HepG2 (cell line): ENCODE measurements at regions not wholly inside any gene's neighbourhood (a gene's known extent, or its start where the extent isn't known, plus 50 kb on each side); places are given as distances from the start of the nearest gene placed in this dataset.

Experiments used
- ATAC-seq: fragments of 200-7000 bp; cut with Tn5 transposase; 3 replicates; pipeline ENCODE4 v1.9.1; 2020; ENCODE audit warnings: mild to moderate bottlenecking, moderate library complexity
- BruUV-seq: library from RNA; stranded (reverse); fragments of 400-500 nt; replicated peaks from 2 replicates; lab custom pipeline; 2021; lab: Mats Ljungman, UMichigan
- CTCF ChIA-PET: fragments of 300-600 bp; formaldehyde crosslinking; extraction: SDS; loops from one replicate; lab custom pipeline; 2021; ENCODE audit warnings: low total read pairs, inconsistent platforms, low intra/inter-chr PET ratio; lab: Yijun Ruan, JAX
- POLR2A ChIA-PET: fragments of 350-600 bp; sonication (Branson Sonifier 250); formaldehyde crosslinking; loops from one replicate; lab custom pipeline; 2020; ENCODE audit warnings: antibody characterized with exemption, inconsistent platforms; lab: Yijun Ruan, JAX
- DNase-seq: peaks from one replicate; pipeline ENCODE4 v3.0.0-alpha.2; 2015; ENCODE audit warnings: low spot score
- FAIRE-seq: peaks from 3 replicates; lab custom pipeline; 2011; peaks lifted over from hg19 to GRCh38; lab: Jason Lieb, UNC
- H2AFZ ChIP-seq: one replicate; pipeline ENCODE4 v1.6.1; 2011; ENCODE audit warnings: low read length, inconsistent platforms
- H3K27ac ChIP-seq: fragments of 300-600 bp; 3 replicates; pipeline ENCODE4 v1.8.0; 2011; ENCODE audit warnings: mixed run types, mild to moderate bottlenecking, mixed read lengths, low read length, inconsistent platforms; ENCODE audit not compliant: insufficient read depth; ENCODE audit errors: extremely low read length
- H3K27me3 ChIP-seq, 2 experiments: fragments of 200-600 bp in 1 of 2; 2 replicates in 1 of 2; 3 replicates in 1 of 2; pipeline versions ENCODE4 v1.6.0 to v1.8.0; 2011; ENCODE audit warnings: low read length in 2 of 2, mild to moderate bottlenecking in 2 of 2, moderate library complexity in 2 of 2, inconsistent platforms in 1 of 2; ENCODE audit not compliant: insufficient read depth in 2 of 2, control insufficient read depth in 1 of 2
- H3K36me3 ChIP-seq, 2 experiments: fragments of 200-600 bp in 1 of 2; replicated peaks in 1 of 2; 2 replicates in 1 of 2; 3 replicates in 1 of 2; pipeline versions ENCODE4 v1.5.1 to v1.8.0; 2011; ENCODE audit warnings: low read length in 2 of 2, inconsistent platforms in 1 of 2; ENCODE audit not compliant: insufficient read depth in 2 of 2, control insufficient read depth in 1 of 2
- H3K4me1 ChIP-seq: 2 replicates; pipeline ENCODE4 v1.5.1; 2012; ENCODE audit warnings: low read length, inconsistent platforms; ENCODE audit not compliant: insufficient read depth
- H3K4me2 ChIP-seq: 2 replicates; pipeline ENCODE4 v1.6.0; 2011; ENCODE audit warnings: low read depth, low read length, inconsistent platforms
- H3K4me3 ChIP-seq, 3 experiments: fragments of 200-600 bp in 1 of 3; sonication (generic), shearing (Covaris generic) in 1 of 3; replicated peaks in 1 of 3; 2 replicates each; pipeline ENCODE4 v1.5.1; 2011 to 2016; ENCODE audit warnings: low read length in 3 of 3, inconsistent platforms in 2 of 3, low read depth in 2 of 3, mild to moderate bottlenecking in 2 of 3, control low read depth in 1 of 3, mixed read lengths in 1 of 3; ENCODE audit not compliant: insufficient read depth in 1 of 3
- H3K79me2 ChIP-seq: one replicate; pipeline ENCODE4 v1.6.1; 2011; ENCODE audit warnings: low read length, inconsistent platforms; ENCODE audit not compliant: insufficient read depth
- H3K9ac ChIP-seq: 2 replicates; pipeline ENCODE4 v1.6.0; 2011; ENCODE audit warnings: mild to moderate bottlenecking, low read depth, low read length, inconsistent platforms; ENCODE audit not compliant: insufficient read depth
- H3K9me3 ChIP-seq: 2 replicates; pipeline ENCODE4 v1.5.1; 2012; ENCODE audit warnings: mild to moderate bottlenecking, low read length
- H4K20me1 ChIP-seq: 2 replicates; pipeline ENCODE4 v1.6.0; 2011; ENCODE audit warnings: inconsistent platforms, mild to moderate bottlenecking, low read length, moderate library complexity; ENCODE audit not compliant: insufficient read depth
- DDIT3 ChIP-seq: sonication (generic); formaldehyde crosslinking; IDR thresholded peaks from 2 replicates; pipeline ENCODE4 v1.4.0; 2020; ENCODE audit warnings: mild to moderate bottlenecking, missing genetic modification reagents
- MAFF ChIP-seq: IDR thresholded peaks from 2 replicates; pipeline ENCODE4 v1.6.1; 2011; ENCODE audit warnings: low read depth, low read length, improper control_type of control experiment
- MAFK ChIP-seq, 2 experiments: IDR thresholded peaks in 1 of 2; conservative IDR thresholded peaks in 1 of 2; 2 replicates each; pipeline ENCODE4 v1.6.1; 2011; ENCODE audit warnings: improper control_type of control experiment in 2 of 2, low read length in 2 of 2
- TBX3 ChIP-seq: fragments of 450-650 bp; IDR thresholded peaks from 2 replicates; pipeline ENCODE4 v1.6.1; 2017; ENCODE audit warnings: antibody characterized with exemption, mild to moderate bottlenecking, inconsistent platforms, borderline replicate concordance
- ZNF234 ChIP-seq: sonication (generic); formaldehyde crosslinking; conservative IDR thresholded peaks from 2 replicates; pipeline ENCODE4 v1.5.1; 2020; ENCODE audit warnings: mild to moderate bottlenecking, missing genetic modification reagents
- WGBS: methylation state at CpG from one replicate; pipeline ENCODE4 v1.1.6; 2017; ENCODE audit warnings: low lambda C conversion rate; 5-methylcytosine and 5-hydroxymethylcytosine counted together
- in situ Hi-C: cut with HindIII; loops from 2 replicates; pipeline ENCODE4 v1.10.0; 2017; ENCODE audit warnings: low pct_unique_long_range_greater_than_20kb; ENCODE audit not compliant: extremely low pct_ligation_motif_present
- intact Hi-C: fragments of 100-400 bp; cut with micrococcal nuclease; formaldehyde crosslinking; loops from one replicate; pipeline ENCODE4 v1.10.0; 2022; ENCODE audit not compliant: unreplicated experiment

GRCh38 chr1:88519156-88519555 is 164.9 kb upstream of the PKN2 start:
- FAIRE-seq = no peak
- no peaks in the 10 kb centered on the region for H3K79me2 ChIP-seq

GRCh38 chr1:88523854-88524528 is 160.1 kb upstream of the PKN2 start:
- Histone ChIP-seq H3K27ac (no peak overlapping the region), H3K36me3 (no peaks in the 10 kb centered on the region), H3K9me3 (no peaks in the 10 kb centered on the region), H3K4me3 (no peak overlapping the region), H3K9ac (no peak overlapping the region), H2AFZ (no peak overlapping the region), H3K4me1 (0 out of 2 replicates have a peak, but pooled peaks cover 4% of the 10 kb centered on the region), H3K79me2 (no peaks in the 10 kb centered on the region), H4K20me1 (no peaks in the 10 kb centered on the region), H3K27me3 (no peaks in the 10 kb centered on the region), H3K4me2 (no peak overlapping the region)
- ATAC-seq = no peak
- DNase-seq = no peak
- no peak for FAIRE-seq
- no TSS peak for BruUV-seq
- ChIA-PET CTCF (no interaction called here), POLR2A (no interaction called here)
- peak in 1 of 2 experiments; percentile 53; a peak in 1 of 4 replicates for TF ChIP-seq MAFK (conservative IDR thresholded peaks at IDR 0.05 in 1 of 2, IDR thresholded peaks at IDR 0.05 in 1 of 2; ENCODE audit: low read length in 2 of 2)
- TF ChIP-seq ZNF234 = no peak
- peak; percentile 29; the same call in 1 of the 2 replicates for TF ChIP-seq MAFF
- intact Hi-C loops = no loop called here
- in situ Hi-C loops = no loop called here
- 29% methylated on average over 4 of the region's 4 CpGs for WGBS

More at GRCh38 chr1:88519156-88519555, 164.9 kb upstream of the PKN2 start:
- CTCF ChIA-PET = no interaction called here
- BruUV-seq = no TSS peak
- Histone ChIP-seq H3K27ac (no peak overlapping the region), H4K20me1 (no peaks in the 10 kb centered on the region), H3K9ac (no peak overlapping the region), H3K4me1 (no peaks in the 10 kb centered on the region), H3K4me2 (no peak overlapping the region), H3K4me3 (no peak overlapping the region), H3K9me3 (no peaks in the 10 kb centered on the region), H3K27me3 (no peaks in the 10 kb centered on the region), H2AFZ (no peak overlapping the region)
- WGBS = 0% methylated on average over 1 of the region's 1 CpG
- ATAC-seq (no peak), DNase-seq (no peak)
- in situ Hi-C loops = no loop called here
- intact Hi-C loops = no loop called here
- POLR2A ChIA-PET = no interaction called here
- TF ChIP-seq DDIT3 = no peak
- no peak for TF ChIP-seq TBX3
- TF ChIP-seq, all 625 proteins: peak for 0
- no peaks in the 10 kb centered on the region for H3K36me3 ChIP-seq
